ENCODE measurements at regions not wholly inside any gene's neighbourhood (a gene's known extent, or its start where the extent isn't known, plus 50 kb on each side); places are given as distances from the start of the nearest gene placed in this dataset.
A peak's percentile ranks its signal among the peaks of the same experiment; 100 is the strongest.

DNA sequence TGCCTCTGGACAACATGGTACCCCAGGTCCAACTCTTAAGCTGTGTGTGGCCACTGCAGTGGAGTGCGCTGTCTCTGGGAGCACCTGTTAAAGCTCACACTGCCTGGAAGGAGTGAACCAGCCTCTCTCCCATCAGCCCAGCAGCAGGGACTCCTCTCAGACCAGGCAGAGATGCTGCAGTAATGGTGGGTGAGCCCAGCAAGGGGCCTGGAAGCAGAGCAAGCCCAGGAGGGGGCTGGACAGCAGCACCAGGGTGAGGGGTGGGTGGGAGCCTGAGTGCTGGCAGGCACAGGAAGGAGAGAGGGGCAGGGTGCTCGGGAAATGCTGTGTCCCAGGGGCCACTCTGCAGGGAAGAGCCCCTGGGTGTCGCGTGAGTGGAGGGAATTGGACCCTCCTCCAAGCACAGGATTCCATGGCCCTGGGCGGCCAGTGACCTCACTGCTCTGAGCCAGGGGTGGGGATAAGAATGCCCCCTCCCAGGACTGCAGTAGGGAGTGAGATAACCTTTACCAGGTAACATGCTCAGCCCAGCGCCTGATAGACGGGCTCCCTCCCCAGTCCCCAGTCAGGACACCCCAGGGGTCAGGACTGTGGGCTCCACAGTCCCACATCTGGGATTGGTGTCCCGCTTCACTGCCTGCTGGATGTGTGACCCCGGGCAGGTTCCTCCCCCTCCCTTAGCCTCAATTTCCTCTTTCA, 313.1 kb downstream of the MATN1 start:
- WGBS, result 78% methylated on average over 9 of the region's 9 CpGs
- no peaks in the 10 kb centered on the region for H3K36me3 ChIP-seq (ENCODE audit: control insufficient read depth in 4 of 4, insufficient read depth in 3 of 4, low read depth in 1 of 4, low read length in 3 of 4)
- H3K9ac ChIP-seq (ENCODE audit: low read depth in 1 of 2, low read length in 2 of 2), result no peak overlapping the region
- no peak overlapping the region for H3K27ac ChIP-seq (ENCODE audit: low read depth in 1 of 2, low read length in 2 of 2)
- H3K27me3 ChIP-seq (ENCODE audit: control insufficient read depth in 4 of 4, insufficient read depth in 4 of 4, low read length in 3 of 4), result peaks cover 0 to 2% (median 0%) of the 10 kb centered on the region in 4 donors
- no peak overlapping the region for H3K4me3 ChIP-seq (ENCODE audit: low read depth in 1 of 3, low read length in 3 of 3)
- DNase-seq (ENCODE audit: low spot score), result peak; percentile 20
- TF ChIP-seq YY1 (IDR thresholded peaks at IDR 0.05), result no peak
- TF ChIP-seq JUND (IDR thresholded peaks at IDR 0.05), result no peak
- no peak for TF ChIP-seq HNF4G (IDR thresholded peaks at IDR 0.05)
- TF ChIP-seq HNF4A (conservative IDR thresholded peaks at IDR 0.05), result no peak
- no peak for TF ChIP-seq TAF1 (conservative IDR thresholded peaks at IDR 0.05)
- no peaks in the 10 kb centered on the region for H3K9me3 ChIP-seq (ENCODE audit: control insufficient read depth in 4 of 4, low read length in 3 of 4)
- no peaks in the 10 kb centered on the region for H3K4me1 ChIP-seq (ENCODE audit: control insufficient read depth in 4 of 4, insufficient read depth in 4 of 4, low read length in 3 of 4)

DNA sequence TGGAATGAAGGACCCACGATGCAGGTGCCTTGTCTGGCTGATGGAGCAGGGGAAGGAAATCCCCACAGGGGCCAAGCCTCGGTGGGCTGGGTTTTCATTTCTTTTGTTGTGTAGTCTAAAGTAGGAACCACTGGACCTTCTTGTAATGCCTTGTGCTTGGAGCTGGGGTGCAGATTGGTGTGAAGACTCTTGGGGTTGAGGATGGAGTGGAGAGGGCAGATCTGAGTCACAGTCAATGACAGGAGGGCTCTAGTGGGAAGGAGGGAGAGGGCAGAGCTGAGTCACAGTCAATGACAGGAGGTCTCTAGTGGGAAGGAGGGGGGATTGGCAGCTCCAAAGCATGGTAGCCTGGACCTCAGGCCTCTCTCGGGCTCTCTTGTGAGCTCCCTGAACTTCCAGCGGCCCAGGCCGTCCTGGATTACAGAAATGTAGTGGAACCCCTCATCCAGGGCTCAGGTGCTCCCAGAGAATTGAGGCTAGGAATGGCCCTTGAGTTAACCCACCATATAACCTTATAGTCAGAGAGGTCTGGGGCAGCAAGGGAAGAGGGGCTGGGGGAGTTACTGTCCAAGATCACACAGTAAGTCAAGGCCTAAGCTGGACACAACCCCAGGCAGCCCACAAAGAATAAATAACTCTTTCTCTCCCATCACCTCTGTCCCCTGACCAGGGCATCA, 313.8 kb downstream of the MATN1 start:
- 88% methylated on average over 5 of the region's 5 CpGs for WGBS
- peak; percentile 23 for DNase-seq (ENCODE audit: low spot score)
- TF ChIP-seq FOXA2 (IDR thresholded peaks at IDR 0.05) (no peak), RAD21 (IDR thresholded peaks at IDR 0.05) (no peak), EGR1 (IDR thresholded peaks at IDR 0.05; ENCODE audit: low read depth in 2 of 2) (no peak), RXRA (IDR thresholded peaks at IDR 0.05) (no peak)
- TF ChIP-seq, protein P1, sequence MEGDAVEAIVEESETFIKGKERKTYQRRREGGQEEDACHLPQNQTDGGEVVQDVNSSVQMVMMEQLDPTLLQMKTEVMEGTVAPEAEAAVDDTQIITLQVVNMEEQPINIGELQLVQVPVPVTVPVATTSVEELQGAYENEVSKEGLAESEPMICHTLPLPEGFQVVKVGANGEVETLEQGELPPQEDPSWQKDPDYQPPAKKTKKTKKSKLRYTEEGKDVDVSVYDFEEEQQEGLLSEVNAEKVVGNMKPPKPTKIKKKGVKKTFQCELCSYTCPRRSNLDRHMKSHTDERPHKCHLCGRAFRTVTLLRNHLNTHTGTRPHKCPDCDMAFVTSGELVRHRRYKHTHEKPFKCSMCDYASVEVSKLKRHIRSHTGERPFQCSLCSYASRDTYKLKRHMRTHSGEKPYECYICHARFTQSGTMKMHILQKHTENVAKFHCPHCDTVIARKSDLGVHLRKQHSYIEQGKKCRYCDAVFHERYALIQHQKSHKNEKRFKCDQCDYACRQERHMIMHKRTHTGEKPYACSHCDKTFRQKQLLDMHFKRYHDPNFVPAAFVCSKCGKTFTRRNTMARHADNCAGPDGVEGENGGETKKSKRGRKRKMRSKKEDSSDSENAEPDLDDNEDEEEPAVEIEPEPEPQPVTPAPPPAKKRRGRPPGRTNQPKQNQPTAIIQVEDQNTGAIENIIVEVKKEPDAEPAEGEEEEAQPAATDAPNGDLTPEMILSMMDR (IDR thresholded peaks at IDR 0.05; ENCODE audit: low read depth, low read length, missing input control), result no peak
- TF ChIP-seq, protein P2, sequence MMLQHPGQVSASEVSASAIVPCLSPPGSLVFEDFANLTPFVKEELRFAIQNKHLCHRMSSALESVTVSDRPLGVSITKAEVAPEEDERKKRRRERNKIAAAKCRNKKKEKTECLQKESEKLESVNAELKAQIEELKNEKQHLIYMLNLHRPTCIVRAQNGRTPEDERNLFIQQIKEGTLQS (IDR thresholded peaks at IDR 0.05), result no peak
- TF ChIP-seq, protein P3, sequence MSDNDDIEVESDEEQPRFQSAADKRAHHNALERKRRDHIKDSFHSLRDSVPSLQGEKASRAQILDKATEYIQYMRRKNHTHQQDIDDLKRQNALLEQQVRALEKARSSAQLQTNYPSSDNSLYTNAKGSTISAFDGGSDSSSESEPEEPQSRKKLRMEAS (IDR thresholded peaks at IDR 0.05), result no peak
- TF ChIP-seq, protein P4, sequence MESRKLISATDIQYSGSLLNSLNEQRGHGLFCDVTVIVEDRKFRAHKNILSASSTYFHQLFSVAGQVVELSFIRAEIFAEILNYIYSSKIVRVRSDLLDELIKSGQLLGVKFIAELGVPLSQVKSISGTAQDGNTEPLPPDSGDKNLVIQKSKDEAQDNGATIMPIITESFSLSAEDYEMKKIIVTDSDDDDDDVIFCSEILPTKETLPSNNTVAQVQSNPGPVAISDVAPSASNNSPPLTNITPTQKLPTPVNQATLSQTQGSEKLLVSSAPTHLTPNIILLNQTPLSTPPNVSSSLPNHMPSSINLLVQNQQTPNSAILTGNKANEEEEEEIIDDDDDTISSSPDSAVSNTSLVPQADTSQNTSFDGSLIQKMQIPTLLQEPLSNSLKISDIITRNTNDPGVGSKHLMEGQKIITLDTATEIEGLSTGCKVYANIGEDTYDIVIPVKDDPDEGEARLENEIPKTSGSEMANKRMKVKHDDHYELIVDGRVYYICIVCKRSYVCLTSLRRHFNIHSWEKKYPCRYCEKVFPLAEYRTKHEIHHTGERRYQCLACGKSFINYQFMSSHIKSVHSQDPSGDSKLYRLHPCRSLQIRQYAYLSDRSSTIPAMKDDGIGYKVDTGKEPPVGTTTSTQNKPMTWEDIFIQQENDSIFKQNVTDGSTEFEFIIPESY (IDR thresholded peaks at IDR 0.05), result no peak

More for the DNA sequence above, 313.8 kb downstream of the MATN1 start:
- no peak overlapping the region for H3K27ac ChIP-seq (ENCODE audit: low read depth in 1 of 2, low read length in 2 of 2)
- no peak overlapping the region for H3K4me3 ChIP-seq (ENCODE audit: low read depth in 1 of 3, low read length in 3 of 3)
- no peaks in the 10 kb centered on the region for H3K36me3 ChIP-seq (ENCODE audit: control insufficient read depth in 4 of 4, insufficient read depth in 3 of 4, low read depth in 1 of 4, low read length in 3 of 4)
- H3K27me3 ChIP-seq (ENCODE audit: control insufficient read depth in 4 of 4, insufficient read depth in 4 of 4, low read length in 3 of 4), result peaks cover 0 to 2% (median 0%) of the 10 kb centered on the region in 4 donors
- H3K9ac ChIP-seq (ENCODE audit: low read depth in 1 of 2, low read length in 2 of 2), result no peak overlapping the region
- no peaks in the 10 kb centered on the region for H3K4me1 ChIP-seq (ENCODE audit: control insufficient read depth in 4 of 4, insufficient read depth in 4 of 4, low read length in 3 of 4)
- H3K9me3 ChIP-seq (ENCODE audit: control insufficient read depth in 4 of 4, low read length in 3 of 4), result no peaks in the 10 kb centered on the region
